ENCODE measurements at regions not wholly inside any gene's neighbourhood (a gene's known extent, or its start where the extent isn't known, plus 50 kb on each side); places are given as distances from the start of the nearest gene placed in this dataset.

GRCh38 chr3:76972624-76973296 is 67.1 kb upstream of the ROBO2 start:
- TF ChIP-seq POLR2AphosphoS5 (IDR thresholded peaks at IDR 0.05; ENCODE audit: low read depth, low read length): no peak
- no peak for TF ChIP-seq REST (IDR thresholded peaks at IDR 0.05; ENCODE audit: insufficient read depth in 1 of 2, low read depth in 2 of 2, low read length in 2 of 2)
- no peak for TF ChIP-seq TAF1 (IDR thresholded peaks at IDR 0.05; ENCODE audit: borderline replicate concordance, insufficient read depth, low read length)
- TF ChIP-seq SIN3A (IDR thresholded peaks at IDR 0.05; ENCODE audit: borderline replicate concordance, insufficient read depth, low read length): no peak
